Astrocyte (in vitro differentiated cells and primary cell): ENCODE measurements at regions not wholly inside any gene's neighbourhood (a gene's known extent, or its start where the extent isn't known, plus 50 kb on each side); places are given as distances from the start of the nearest gene placed in this dataset.
"Not testable (repeated sequence)": the region's sequence is repeated elsewhere in the genome, so short reads cannot be mapped to it uniquely, and the experiment has no call there.

ENCODE experiments used
- DNase-seq: peaks from one replicate; pipeline ENCODE4 v3.0.0-alpha.2; 2010; ENCODE audit warnings: low read depth
- FAIRE-seq: peaks from 2 replicates; lab custom pipeline; 2011; peaks lifted over from hg19 to GRCh38; lab: Jason Lieb, UNC
- H2AFZ ChIP-seq: 2 replicates; pipeline ENCODE4 v1.6.0; 2012; ENCODE audit warnings: low read depth, low read length, inconsistent platforms
- H3K27ac ChIP-seq: 2 replicates; pipeline ENCODE4 v1.5.1; 2011; ENCODE audit warnings: low read depth, low read length, inconsistent platforms
- H3K27me3 ChIP-seq: 2 replicates; pipeline ENCODE4 v1.6.0; 2011; ENCODE audit warnings: low read length, inconsistent platforms; ENCODE audit not compliant: insufficient read depth
- H3K36me3 ChIP-seq: 2 replicates; pipeline ENCODE4 v1.5.1; 2011; ENCODE audit warnings: low read length, inconsistent platforms; ENCODE audit not compliant: insufficient read depth
- H3K4me1 ChIP-seq: 2 replicates; pipeline ENCODE4 v1.5.1; 2011; ENCODE audit warnings: low read length, inconsistent platforms; ENCODE audit not compliant: insufficient read depth
- H3K4me2 ChIP-seq: 2 replicates; pipeline ENCODE4 v1.6.0; 2012; ENCODE audit warnings: low read length, inconsistent platforms
- H3K4me3 ChIP-seq: 2 replicates; pipeline ENCODE4 v1.5.1; 2011; ENCODE audit warnings: low read depth, mild to moderate bottlenecking, low read length, inconsistent platforms; ENCODE audit not compliant: insufficient read depth
- H3K79me2 ChIP-seq: 2 replicates; pipeline ENCODE4 v1.6.0; 2012; ENCODE audit warnings: mild to moderate bottlenecking, low read length, inconsistent platforms; ENCODE audit not compliant: insufficient read depth
- H3K9ac ChIP-seq: 2 replicates; pipeline ENCODE4 v1.6.0; 2012; ENCODE audit warnings: mild to moderate bottlenecking, low read length, inconsistent platforms
- H3K9me3 ChIP-seq: 2 replicates; pipeline ENCODE4 v1.5.1; 2012; ENCODE audit warnings: low read depth, mild to moderate bottlenecking, low read length, inconsistent platforms; ENCODE audit not compliant: insufficient read depth
- H4K20me1 ChIP-seq: 2 replicates; pipeline ENCODE4 v1.6.0; 2012; ENCODE audit warnings: low read length, inconsistent platforms; ENCODE audit not compliant: insufficient read depth
- H3K27ac Mint-ChIP-seq: one replicate; pipeline ENCODE4 v1.8.0; 2021; ENCODE audit warnings: mild to moderate bottlenecking, mixed read lengths; ENCODE audit not compliant: unreplicated experiment
- H3K27me3 Mint-ChIP-seq: one replicate; pipeline ENCODE4 v1.8.0; 2021; ENCODE audit warnings: low read depth, mixed read lengths; ENCODE audit not compliant: unreplicated experiment
- H3K36me3 Mint-ChIP-seq: one replicate; pipeline ENCODE4 v1.8.0; 2021; ENCODE audit warnings: low read depth, mixed read lengths; ENCODE audit not compliant: unreplicated experiment
- H3K4me1 Mint-ChIP-seq: one replicate; pipeline ENCODE4 v1.8.0; 2021; ENCODE audit warnings: low read depth, mixed read lengths; ENCODE audit not compliant: unreplicated experiment
- H3K4me3 Mint-ChIP-seq: one replicate; pipeline ENCODE4 v1.8.0; 2021; ENCODE audit warnings: mild to moderate bottlenecking, moderate library complexity, mixed read lengths; ENCODE audit not compliant: unreplicated experiment
- H3K9me3 Mint-ChIP-seq: one replicate; pipeline ENCODE4 v1.8.0; 2021; ENCODE audit warnings: mild to moderate bottlenecking, mixed read lengths; ENCODE audit not compliant: unreplicated experiment
- EZH2 ChIP-seq: IDR thresholded peaks from 2 replicates; pipeline ENCODE4 v1.6.1; 2012; ENCODE audit warnings: mild to moderate bottlenecking, low read length, inconsistent platforms; ENCODE audit not compliant: insufficient read depth
- TF ChIP-seq, protein P1 (sequence below): IDR thresholded peaks from 2 replicates; pipeline ENCODE4 v1.5.1; 2011; ENCODE audit warnings: low read depth, mild to moderate bottlenecking, inconsistent platforms, low read length, moderate library complexity; ENCODE audit not compliant: insufficient read depth

DNA sequence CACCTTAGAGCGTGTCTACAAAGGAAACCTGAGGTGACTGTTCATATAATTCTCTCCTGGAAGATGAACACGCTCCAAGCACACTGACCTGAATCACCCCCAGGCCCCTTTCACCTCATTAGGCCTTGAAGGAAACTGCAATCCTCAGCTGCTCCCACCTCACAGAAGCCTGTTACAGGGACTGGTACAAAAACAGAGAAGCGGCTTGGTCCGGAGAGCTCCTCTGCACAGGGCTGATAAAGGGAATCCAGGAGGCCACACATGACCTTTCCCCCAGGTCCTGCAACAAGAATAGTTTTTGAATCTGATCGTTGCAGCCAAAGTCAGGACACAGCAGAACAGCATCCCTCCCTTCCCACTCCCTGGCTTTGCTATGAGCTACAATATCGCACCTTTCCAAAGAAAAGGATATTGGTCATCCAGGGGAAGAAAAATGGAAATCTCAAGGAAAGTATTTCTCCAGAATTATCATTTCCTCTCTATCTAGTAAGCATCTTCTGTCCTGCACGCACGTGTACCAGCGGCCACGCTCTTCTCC is 666.7 kb downstream of the UQCRFS1 start:
- Mint-ChIP-seq H3K27me3 (peaks cover 17% of the 10 kb centered on the region), H3K9me3 (no peaks in the 10 kb centered on the region), H3K4me1 (no peaks in the 10 kb centered on the region), H3K27ac (no peak overlapping the region), H3K36me3 (no peaks in the 10 kb centered on the region), H3K4me3 (no peak overlapping the region)
- Histone ChIP-seq H3K4me2 (no peak overlapping the region), H3K27ac (no peak overlapping the region), H3K36me3 (no peaks in the 10 kb centered on the region), H3K4me3 (no peak overlapping the region), H3K79me2 (no peaks in the 10 kb centered on the region), H3K4me1 (no peaks in the 10 kb centered on the region), H4K20me1 (no peaks in the 10 kb centered on the region), H2AFZ (no peak overlapping the region), H3K9me3 (peaks cover 2% of the 10 kb centered on the region), H3K27me3 (no peaks in the 10 kb centered on the region), H3K9ac (no peak overlapping the region)
- TF ChIP-seq EZH2, result no peak
- TF ChIP-seq, protein P1, sequence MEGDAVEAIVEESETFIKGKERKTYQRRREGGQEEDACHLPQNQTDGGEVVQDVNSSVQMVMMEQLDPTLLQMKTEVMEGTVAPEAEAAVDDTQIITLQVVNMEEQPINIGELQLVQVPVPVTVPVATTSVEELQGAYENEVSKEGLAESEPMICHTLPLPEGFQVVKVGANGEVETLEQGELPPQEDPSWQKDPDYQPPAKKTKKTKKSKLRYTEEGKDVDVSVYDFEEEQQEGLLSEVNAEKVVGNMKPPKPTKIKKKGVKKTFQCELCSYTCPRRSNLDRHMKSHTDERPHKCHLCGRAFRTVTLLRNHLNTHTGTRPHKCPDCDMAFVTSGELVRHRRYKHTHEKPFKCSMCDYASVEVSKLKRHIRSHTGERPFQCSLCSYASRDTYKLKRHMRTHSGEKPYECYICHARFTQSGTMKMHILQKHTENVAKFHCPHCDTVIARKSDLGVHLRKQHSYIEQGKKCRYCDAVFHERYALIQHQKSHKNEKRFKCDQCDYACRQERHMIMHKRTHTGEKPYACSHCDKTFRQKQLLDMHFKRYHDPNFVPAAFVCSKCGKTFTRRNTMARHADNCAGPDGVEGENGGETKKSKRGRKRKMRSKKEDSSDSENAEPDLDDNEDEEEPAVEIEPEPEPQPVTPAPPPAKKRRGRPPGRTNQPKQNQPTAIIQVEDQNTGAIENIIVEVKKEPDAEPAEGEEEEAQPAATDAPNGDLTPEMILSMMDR, result no peak
- DNase-seq, result no peak
- no peak for FAIRE-seq

DNA sequence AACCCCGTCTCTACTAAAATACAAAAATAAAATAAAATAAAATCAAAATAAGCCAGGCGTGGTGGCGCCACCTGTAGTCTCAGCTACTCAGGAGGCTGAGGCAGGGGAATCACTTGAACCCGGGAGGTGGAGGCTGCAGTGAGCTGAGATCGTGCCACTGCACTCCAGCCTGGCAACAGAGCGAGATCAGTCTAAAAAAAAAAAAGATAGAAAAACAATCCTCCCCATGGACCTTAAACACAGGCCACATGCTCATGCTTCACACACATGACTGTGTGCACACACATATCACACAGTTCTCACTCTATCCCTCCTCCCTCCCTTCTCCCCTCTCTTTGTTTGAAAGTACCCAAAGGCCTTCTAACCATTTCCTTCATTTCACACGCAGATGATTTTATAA is 667.6 kb downstream of the UQCRFS1 start:
- not testable (repeated sequence) for H3K9me3 Mint-ChIP-seq, H3K4me3 Mint-ChIP-seq, DNase-seq, H3K36me3 Mint-ChIP-seq, H4K20me1 ChIP-seq, H3K27ac ChIP-seq, H3K9me3 ChIP-seq, H3K4me3 ChIP-seq, H3K4me1 Mint-ChIP-seq, H3K4me1 ChIP-seq, FAIRE-seq, H3K79me2 ChIP-seq, H3K27ac Mint-ChIP-seq, H3K27me3 ChIP-seq, H2AFZ ChIP-seq, H3K9ac ChIP-seq, H3K36me3 ChIP-seq, H3K4me2 ChIP-seq
- peaks cover 17% of the 10 kb centered on the region for H3K27me3 Mint-ChIP-seq

DNA sequence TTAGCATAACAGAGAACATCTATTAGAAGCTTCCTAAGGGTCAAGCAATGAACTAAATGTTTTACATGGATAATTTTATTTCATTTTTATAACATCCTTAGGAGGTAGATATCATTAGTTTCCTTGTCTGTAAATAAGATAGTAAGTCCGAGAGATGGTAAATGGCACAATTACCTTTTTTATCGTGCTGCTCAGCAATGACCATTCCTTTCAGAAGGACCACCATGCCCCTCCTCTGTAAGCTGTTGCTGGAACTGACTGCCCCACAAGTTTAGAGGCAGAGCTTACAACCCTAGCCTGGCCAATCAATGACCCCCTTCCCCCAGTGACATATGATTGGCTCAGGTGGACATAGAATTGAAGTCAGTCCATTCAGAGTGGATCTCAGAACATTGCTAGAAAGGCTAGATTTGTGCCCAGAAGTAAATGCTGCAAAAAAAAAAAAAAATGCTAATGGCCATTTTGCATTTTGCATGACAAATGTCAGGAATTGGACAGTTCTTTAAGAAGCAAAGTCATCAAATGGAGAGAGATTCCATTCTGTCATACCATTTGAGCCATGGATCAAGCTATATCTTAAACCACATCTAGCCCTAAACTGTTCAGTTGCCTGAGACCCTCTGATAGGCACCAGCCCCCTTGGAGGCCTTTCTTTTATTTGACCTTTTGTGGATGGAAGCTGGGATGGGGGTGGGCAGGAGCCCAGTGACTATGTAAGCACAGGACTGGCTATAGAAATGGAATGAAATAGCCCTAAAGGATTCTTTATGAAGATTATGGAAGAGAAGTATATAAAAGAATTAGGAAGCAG is 668.3 kb downstream of the UQCRFS1 start:
- no peak overlapping the region for H2AFZ ChIP-seq
- no peak overlapping the region for H3K4me3 ChIP-seq
- H3K79me2 ChIP-seq, result no peaks in the 10 kb centered on the region
- no peaks in the 10 kb centered on the region for H4K20me1 ChIP-seq
- FAIRE-seq, result no peak
- Mint-ChIP-seq H3K4me3 (no peak overlapping the region), H3K27me3 (peaks cover 17% of the 10 kb centered on the region), H3K4me1 (no peaks in the 10 kb centered on the region), H3K27ac (no peak overlapping the region), H3K36me3 (no peaks in the 10 kb centered on the region), H3K9me3 (no peaks in the 10 kb centered on the region)
- H3K27me3 ChIP-seq, result no peaks in the 10 kb centered on the region
- H3K27ac ChIP-seq, result no peak overlapping the region
- no peaks in the 10 kb centered on the region for H3K4me1 ChIP-seq
- no peaks in the 10 kb centered on the region for H3K36me3 ChIP-seq
- peaks cover 2% of the 10 kb centered on the region for H3K9me3 ChIP-seq
- no peak overlapping the region for H3K4me2 ChIP-seq
- no peak for DNase-seq
- TF ChIP-seq, protein P1, result no peak
- no peak for TF ChIP-seq EZH2
- H3K9ac ChIP-seq, result no peak overlapping the region
